ENCODE measurements at regions not wholly inside any gene's neighbourhood (a gene's known extent, or its start where the extent isn't known, plus 50 kb on each side); places are given as distances from the start of the nearest gene placed in this dataset.

- no peak for DNase-seq (ENCODE audit: low spot score)
- no peak for TF ChIP-seq CTCF (IDR thresholded peaks at IDR 0.05; ENCODE audit: extremely low read depth, insufficient read depth, missing control alignments)
- in situ Hi-C loops (cut with MboI; ENCODE audit: low pct_unique_long_range_greater_than_20kb, low sequenced_read_pairs, unreplicated experiment): no loop called here
These were observed 315.2 kb upstream of the ATP10B start for GRCh38 chr5:161167016-161167767.

GRCh38 chr5:161165998-161166660 lies 314.1 kb upstream of the ATP10B start:
- no peak for TF ChIP-seq CTCF (IDR thresholded peaks at IDR 0.05; ENCODE audit: extremely low read depth, insufficient read depth, missing control alignments)
- DNase-seq (ENCODE audit: low spot score): no peak
- in situ Hi-C loops (cut with MboI; ENCODE audit: low pct_unique_long_range_greater_than_20kb, low sequenced_read_pairs, unreplicated experiment): no loop called here

- no peak for TF ChIP-seq CTCF (IDR thresholded peaks at IDR 0.05; ENCODE audit: extremely low read depth, insufficient read depth, missing control alignments)
- in situ Hi-C loops (cut with MboI; ENCODE audit: low pct_unique_long_range_greater_than_20kb, low sequenced_read_pairs, unreplicated experiment): no loop called here
- DNase-seq (ENCODE audit: low spot score): no peak
These were observed 305.9 kb upstream of the ATP10B start for GRCh38 chr5:161157925-161158324.

- TF ChIP-seq CTCF (IDR thresholded peaks at IDR 0.05; ENCODE audit: extremely low read depth, insufficient read depth, missing control alignments): no peak
- no peak for DNase-seq (ENCODE audit: low spot score)
- in situ Hi-C loops (cut with MboI; ENCODE audit: low pct_unique_long_range_greater_than_20kb, low sequenced_read_pairs, unreplicated experiment): no loop called here
These were observed 303.4 kb upstream of the ATP10B start for GRCh38 chr5:161155451-161155850.

- DNase-seq (ENCODE audit: low spot score): no peak
- no peak for TF ChIP-seq CTCF (IDR thresholded peaks at IDR 0.05; ENCODE audit: extremely low read depth, insufficient read depth, missing control alignments)
- in situ Hi-C loops (cut with MboI; ENCODE audit: low pct_unique_long_range_greater_than_20kb, low sequenced_read_pairs, unreplicated experiment): no loop called here
These were observed 300.5 kb upstream of the ATP10B start for GRCh38 chr5:161152415-161152940.

- in situ Hi-C loops (cut with MboI; ENCODE audit: low pct_unique_long_range_greater_than_20kb, low sequenced_read_pairs, unreplicated experiment): no loop called here
- no peak for DNase-seq (ENCODE audit: low spot score)
- no peak for TF ChIP-seq CTCF (IDR thresholded peaks at IDR 0.05; ENCODE audit: extremely low read depth, insufficient read depth, missing control alignments)
These were observed 298.5 kb upstream of the ATP10B start for GRCh38 chr5:161150441-161150988.

Measured in GM13977 (cell line).